PC-9 (cell line): ENCODE measurements at regions not wholly inside any gene's neighbourhood (a gene's known extent, or its start where the extent isn't known, plus 50 kb on each side); places are given as distances from the start of the nearest gene placed in this dataset.

ENCODE experiments used
- BruUV-seq: library from RNA; stranded (reverse); fragments of 400-500 nt; replicated peaks from 2 replicates; lab custom pipeline; 2021; lab: Mats Ljungman, UMichigan
- CTCF ChIA-PET: fragments of 300-600 bp; sonication (Branson Sonifier 250); formaldehyde crosslinking; loops from one replicate; lab custom pipeline; 2022; ENCODE audit warnings: antibody characterized with exemption; lab: Charles Lee
- POLR2A ChIA-PET: fragments of 300-600 bp; sonication (Branson Sonifier 250); formaldehyde crosslinking; loops from one replicate; lab custom pipeline; 2022; ENCODE audit warnings: antibody characterized with exemption; ENCODE audit not compliant: unreplicated experiment; lab: Charles Lee
- DNase-seq, 2 experiments: peaks; one replicate each; pipeline versions ENCODE4 v3.0.0 to v3.0.0-alpha.2; 2015 to 2022; ENCODE audit warnings: mixed read lengths in 1 of 2
- H2AFZ ChIP-seq: fragments of 200-600 bp; sonication (generic); 2 replicates; pipeline ENCODE4 v1.8.1; 2017; ENCODE audit warnings: antibody characterized with exemption
- H3F3A ChIP-seq: fragments of 200-600 bp; sonication (generic); 2 replicates; pipeline ENCODE4 v1.8.1; 2017; ENCODE audit warnings: antibody characterized with exemption, mild to moderate bottlenecking, low read depth; ENCODE audit not compliant: insufficient read depth
- H3K27ac ChIP-seq: fragments of 200-600 bp; sonication (generic); 2 replicates; pipeline ENCODE4 v1.6.1; 2016; ENCODE audit warnings: mixed run types
- H3K27me3 ChIP-seq: fragments of 200-600 bp; sonication (generic); 2 replicates; pipeline ENCODE4 v1.6.1; 2016; ENCODE audit warnings: low read depth, mixed run types; ENCODE audit not compliant: insufficient read depth
- H3K36me3 ChIP-seq: fragments of 200-600 bp; sonication (generic); 2 replicates; pipeline ENCODE4 v1.6.1; 2016; ENCODE audit warnings: low read depth, mixed run types
- H3K4me1 ChIP-seq: fragments of 200-600 bp; sonication (generic); replicated peaks from 2 replicates; pipeline ENCODE4 v1.6.1; 2016; ENCODE audit warnings: mixed run types; ENCODE audit not compliant: insufficient read depth
- H3K4me2 ChIP-seq: fragments of 200-600 bp; sonication (generic); 2 replicates; pipeline ENCODE4 v1.6.1; 2017; ENCODE audit warnings: mixed run types
- H3K4me3 ChIP-seq: fragments of 200-600 bp; sonication (generic); 2 replicates; pipeline ENCODE4 v1.6.1; 2016; ENCODE audit warnings: mixed run types
- H3K79me2 ChIP-seq: fragments of 200-600 bp; sonication (generic); 2 replicates; pipeline ENCODE4 v1.6.1; 2017; ENCODE audit warnings: low read depth, mixed run types
- H3K9me2 ChIP-seq: fragments of 200-600 bp; sonication (generic); 2 replicates; pipeline ENCODE4 v1.8.1; 2017; ENCODE audit warnings: mild to moderate bottlenecking; ENCODE audit not compliant: insufficient read depth
- H3K9me3 ChIP-seq: fragments of 200-600 bp; sonication (generic); 2 replicates; pipeline ENCODE4 v1.8.1; 2016; ENCODE audit warnings: low read depth; ENCODE audit not compliant: insufficient read depth
- H4K20me1 ChIP-seq: fragments of 200-600 bp; sonication (generic); 2 replicates; pipeline ENCODE4 v1.8.1; 2017; ENCODE audit not compliant: insufficient read depth
- EZH2 ChIP-seq: fragments of 200-600 bp; sonication (generic); IDR thresholded peaks from 2 replicates; pipeline ENCODE4 v1.8.0; 2017; ENCODE audit warnings: antibody characterized with exemption, low read depth
- intact Hi-C: fragments of 100-400 bp; cut with micrococcal nuclease; formaldehyde crosslinking; loops from one replicate; pipeline ENCODE4 v1.10.0; 2022; ENCODE audit not compliant: unreplicated experiment
- TF ChIP-seq, protein P1 (sequence below): fragments of 200-600 bp; sonication (generic); conservative IDR thresholded peaks from 2 replicates; pipeline ENCODE4 v1.6.1; 2017; ENCODE audit warnings: mixed run types, antibody characterized with exemption, mild to moderate bottlenecking, moderate library complexity

DNA sequence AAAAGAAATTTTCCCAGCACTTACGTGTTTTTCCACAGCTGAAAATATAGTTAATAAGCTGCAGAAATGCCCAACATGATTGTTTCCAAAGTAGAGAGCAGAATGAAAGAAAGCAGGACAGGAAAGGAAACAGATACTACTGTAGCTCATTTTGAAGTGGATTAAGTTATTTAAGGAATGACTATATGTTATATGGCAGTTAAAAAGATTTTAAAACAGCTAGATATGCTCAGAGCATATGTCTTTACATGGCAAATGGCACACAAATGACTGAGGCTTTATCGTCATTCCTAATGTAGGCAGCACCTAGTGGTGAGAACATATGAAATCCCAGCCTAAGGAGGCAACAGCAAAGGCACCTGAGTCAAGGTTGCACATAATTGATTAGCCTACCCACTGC is 106.6 kb upstream of the SEMA6D start:
- no peak for TF ChIP-seq EZH2
- TF ChIP-seq, protein P1, sequence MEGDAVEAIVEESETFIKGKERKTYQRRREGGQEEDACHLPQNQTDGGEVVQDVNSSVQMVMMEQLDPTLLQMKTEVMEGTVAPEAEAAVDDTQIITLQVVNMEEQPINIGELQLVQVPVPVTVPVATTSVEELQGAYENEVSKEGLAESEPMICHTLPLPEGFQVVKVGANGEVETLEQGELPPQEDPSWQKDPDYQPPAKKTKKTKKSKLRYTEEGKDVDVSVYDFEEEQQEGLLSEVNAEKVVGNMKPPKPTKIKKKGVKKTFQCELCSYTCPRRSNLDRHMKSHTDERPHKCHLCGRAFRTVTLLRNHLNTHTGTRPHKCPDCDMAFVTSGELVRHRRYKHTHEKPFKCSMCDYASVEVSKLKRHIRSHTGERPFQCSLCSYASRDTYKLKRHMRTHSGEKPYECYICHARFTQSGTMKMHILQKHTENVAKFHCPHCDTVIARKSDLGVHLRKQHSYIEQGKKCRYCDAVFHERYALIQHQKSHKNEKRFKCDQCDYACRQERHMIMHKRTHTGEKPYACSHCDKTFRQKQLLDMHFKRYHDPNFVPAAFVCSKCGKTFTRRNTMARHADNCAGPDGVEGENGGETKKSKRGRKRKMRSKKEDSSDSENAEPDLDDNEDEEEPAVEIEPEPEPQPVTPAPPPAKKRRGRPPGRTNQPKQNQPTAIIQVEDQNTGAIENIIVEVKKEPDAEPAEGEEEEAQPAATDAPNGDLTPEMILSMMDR: no peak
- Histone ChIP-seq H4K20me1 (no peaks in the 10 kb centered on the region), H3K9me3 (no peaks in the 10 kb centered on the region), H3K27me3 (no peaks in the 10 kb centered on the region), H3K79me2 (no peaks in the 10 kb centered on the region), H3K9me2 (no peaks in the 10 kb centered on the region), H3F3A (no peaks in the 10 kb centered on the region), H3K4me1 (no peaks in the 10 kb centered on the region), H3K4me2 (no peak overlapping the region), H2AFZ (no peak overlapping the region), H3K36me3 (no peaks in the 10 kb centered on the region), H3K27ac (no peak overlapping the region), H3K4me3 (no peak overlapping the region)
- ChIA-PET POLR2A (no interaction called here), CTCF (interaction anchor here (0.6 kb wide), 1 partner anchor 52 kb away, joined by 3 read pairs; no protein-coding TSS in a partner anchor)
- no TSS peak for BruUV-seq
- no peak for DNase-seq
- intact Hi-C loops: no loop called here

DNA sequence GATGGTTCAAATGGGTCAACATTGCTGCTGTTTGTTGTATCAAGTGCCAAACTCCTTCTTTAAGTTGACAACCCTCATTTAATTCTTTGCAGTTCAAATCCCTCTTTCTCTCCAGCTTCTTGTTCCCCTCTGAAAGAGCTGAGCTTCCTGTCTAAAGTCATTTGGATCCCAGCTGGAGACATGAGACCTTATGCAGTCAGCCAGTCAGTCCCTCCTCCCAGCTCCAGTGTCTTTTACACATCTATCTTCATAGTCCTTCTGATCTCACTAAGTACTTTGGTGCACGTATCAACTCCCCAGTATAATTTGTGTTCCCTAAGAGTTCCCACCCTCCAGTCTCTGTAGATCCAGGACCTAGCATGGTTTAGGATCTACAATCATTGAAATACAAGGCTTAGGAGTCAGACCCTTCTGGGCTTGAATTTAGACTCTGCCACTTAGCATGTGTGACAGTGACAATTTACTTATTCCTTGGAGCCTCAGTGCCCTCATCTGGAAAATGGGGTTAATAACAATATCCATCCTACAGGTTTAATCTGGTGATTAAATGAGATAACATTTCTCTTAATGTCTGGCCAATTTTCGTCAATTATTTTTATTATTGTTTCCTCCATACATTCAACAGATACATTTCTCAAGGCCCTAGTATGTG is 102.8 kb upstream of the SEMA6D start:
- Histone ChIP-seq H3K4me3 (no peak overlapping the region), H3K9me2 (no peaks in the 10 kb centered on the region), H3K4me1 (no peaks in the 10 kb centered on the region), H3K27ac (no peak overlapping the region), H2AFZ (no peak overlapping the region), H3K27me3 (no peaks in the 10 kb centered on the region), H4K20me1 (no peaks in the 10 kb centered on the region), H3K36me3 (no peaks in the 10 kb centered on the region), H3K4me2 (no peak overlapping the region), H3K79me2 (no peaks in the 10 kb centered on the region), H3K9me3 (no peaks in the 10 kb centered on the region), H3F3A (no peaks in the 10 kb centered on the region)
- TF ChIP-seq, protein P1: no peak
- no peak for TF ChIP-seq EZH2
- intact Hi-C loops: no loop called here
- POLR2A ChIA-PET: no interaction called here
- DNase-seq: no peak
- no TSS peak for BruUV-seq
- CTCF ChIA-PET: no interaction called here

DNA sequence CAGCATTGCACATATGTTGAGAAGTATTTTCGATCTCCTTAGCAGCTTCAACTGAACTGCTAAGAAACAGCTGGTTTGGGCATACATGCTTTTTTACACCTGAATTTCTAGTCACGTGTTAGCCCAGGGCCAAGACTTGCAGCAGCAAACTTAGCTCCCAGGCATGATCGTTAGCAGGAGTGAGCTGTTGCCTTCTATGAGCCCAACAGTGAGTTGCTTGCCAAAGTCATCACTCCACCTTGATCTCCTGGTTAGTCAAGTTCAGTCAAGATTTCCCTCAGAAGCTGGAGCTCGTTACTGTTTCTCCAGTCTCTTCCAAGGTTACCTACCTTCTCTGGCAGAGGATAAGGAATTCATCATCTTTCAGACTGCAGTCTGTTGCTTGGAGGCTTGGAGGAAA is 100.4 kb upstream of the SEMA6D start:
- no peaks in the 10 kb centered on the region for H3K27me3 ChIP-seq
- H3K4me3 ChIP-seq: no peak overlapping the region
- no peaks in the 10 kb centered on the region for H4K20me1 ChIP-seq
- H3K36me3 ChIP-seq: no peaks in the 10 kb centered on the region
- no TSS peak for BruUV-seq
- no peaks in the 10 kb centered on the region for H3K9me2 ChIP-seq
- H3K4me1 ChIP-seq: no peaks in the 10 kb centered on the region
- no peaks in the 10 kb centered on the region for H3K79me2 ChIP-seq
- POLR2A ChIA-PET: no interaction called here
- no peaks in the 10 kb centered on the region for H3F3A ChIP-seq
- H3K4me2 ChIP-seq: no peak overlapping the region
- no peak overlapping the region for H3K27ac ChIP-seq
- CTCF ChIA-PET: no interaction called here
- H3K9me3 ChIP-seq: no peaks in the 10 kb centered on the region
- intact Hi-C loops: no loop called here
- no peak for DNase-seq
- TF ChIP-seq EZH2: no peak
- TF ChIP-seq, protein P1: no peak
- no peak overlapping the region for H2AFZ ChIP-seq
